BLaER1 treated with 17β-estradiol and CSF1 and Interleukin-3, amounts not matched to agents 10 nM and 100 nM (cell line): ENCODE measurements at regions not wholly inside any gene's neighbourhood (a gene's known extent, or its start where the extent isn't known, plus 50 kb on each side); places are given as distances from the start of the nearest gene placed in this dataset.

Source experiments
- H3K27ac ChIP-seq, 11 experiments: shearing (Covaris generic); formaldehyde crosslinking; 2 replicates each; pipeline ENCODE4 v1.8.1; 2022
- H3K27me3 ChIP-seq, 11 experiments: shearing (Covaris generic); formaldehyde crosslinking; 2 replicates each; pipeline ENCODE4 v1.8.1; 2022
- H3K36me3 ChIP-seq, 11 experiments: shearing (Covaris generic); formaldehyde crosslinking; 2 replicates each; pipeline ENCODE4 v1.8.1; 2022
- H3K4me1 ChIP-seq, 10 experiments: shearing (Covaris generic); formaldehyde crosslinking; 2 replicates each; pipeline ENCODE4 v1.8.1; 2022
- H3K4me2 ChIP-seq, 11 experiments: shearing (Covaris generic); formaldehyde crosslinking; 2 replicates each; pipeline ENCODE4 v1.8.1; 2022
- H3K4me3 ChIP-seq, 10 experiments: shearing (Covaris generic); formaldehyde crosslinking; 2 replicates each; pipeline ENCODE4 v1.8.1; 2022
- H3K9ac ChIP-seq, 11 experiments: shearing (Covaris generic); formaldehyde crosslinking; 2 replicates each; pipeline ENCODE4 v1.8.1; 2022
- H3K9me3 ChIP-seq, 11 experiments: shearing (Covaris generic); formaldehyde crosslinking; replicated peaks in 1 of 11; 2 replicates each; pipeline ENCODE4 v1.8.1; 2022
- H4K20me1 ChIP-seq, 11 experiments: shearing (Covaris generic); formaldehyde crosslinking; 2 replicates each; pipeline ENCODE4 v1.8.1; 2022
- Cebpa-rat ChIP-seq, 11 experiments: shearing (Covaris generic); IDR thresholded peaks; 2 replicates each; pipeline ENCODE4 v1.8.1; 2022

- no peak for TF ChIP-seq Cebpa-rat (IDR thresholded peaks at IDR 0.05)
- H3K4me3 ChIP-seq = no peak overlapping the region
- peaks cover 2 to 18% (median 7%) of the 10 kb centered on the region in 11 experiments; a peak in 16 of 22 replicates for H3K9me3 ChIP-seq
- no peak overlapping the region for H3K27ac ChIP-seq
- no peaks in the 10 kb centered on the region for H3K36me3 ChIP-seq
- H3K4me2 ChIP-seq = no peak overlapping the region
- H4K20me1 ChIP-seq = no peaks in the 10 kb centered on the region
- H3K9ac ChIP-seq = no peak overlapping the region
- H3K27me3 ChIP-seq = no peaks in the 10 kb centered on the region
- peaks cover 3 to 17% (median 12%) of the 10 kb centered on the region in 10 experiments; a peak in 17 of 20 replicates for H3K4me1 ChIP-seq
Measured at GRCh38 chr1:68785328-68785727, 288.4 kb upstream of the DEPDC1 start.

DNA sequence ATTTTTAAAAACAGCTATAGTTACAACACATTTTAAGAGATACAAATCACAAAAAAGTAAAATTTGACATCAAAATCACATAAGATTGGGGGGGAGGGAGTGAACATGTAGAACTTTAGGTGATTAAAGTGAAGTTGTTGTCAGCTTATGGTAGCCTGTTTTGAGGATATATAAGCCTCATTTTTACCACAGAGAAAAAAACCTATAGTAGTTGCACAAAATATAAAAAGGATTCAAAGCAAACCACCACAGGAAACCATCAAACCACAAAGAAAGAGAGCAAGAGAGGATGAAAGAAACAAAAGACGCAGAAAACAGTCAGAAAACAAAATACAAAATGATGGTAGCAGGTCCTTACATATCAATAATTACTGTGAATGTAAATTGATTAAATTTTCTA is 291.9 kb upstream of the DEPDC1 start:
- Histone ChIP-seq H4K20me1 (no peaks in the 10 kb centered on the region), H3K4me2 (peak overlapping the region; percentile 12 to 55 (median 35); a peak in 15 of 22 replicates), H3K9me3 (peaks cover 0 to 12% (median 0%) of the 10 kb centered on the region in 11 experiments; a peak in 4 of 22 replicates), H3K4me3 (no peak overlapping the region), H3K4me1 (peaks cover 3 to 17% (median 12%) of the 10 kb centered on the region in 10 experiments; a peak in 17 of 20 replicates), H3K36me3 (no peaks in the 10 kb centered on the region), H3K27ac (no peak overlapping the region), H3K9ac (no peak overlapping the region), H3K27me3 (no peaks in the 10 kb centered on the region)
- no peak for TF ChIP-seq Cebpa-rat (IDR thresholded peaks at IDR 0.05)

GRCh38 chr1:68791800-68792199 is 294.9 kb upstream of the DEPDC1 start:
- Histone ChIP-seq H3K9ac (no peak overlapping the region), H3K27me3 (no peaks in the 10 kb centered on the region), H3K4me1 (peaks cover 3 to 18% (median 15%) of the 10 kb centered on the region in 10 experiments; a peak in 18 of 20 replicates), H3K4me2 (no peak overlapping the region), H4K20me1 (no peaks in the 10 kb centered on the region), H3K4me3 (no peak overlapping the region), H3K36me3 (no peaks in the 10 kb centered on the region), H3K9me3 (peaks cover 0 to 1% (median 0%) of the 10 kb centered on the region in 11 experiments; a peak in 1 of 22 replicates), H3K27ac (no peak overlapping the region)
- TF ChIP-seq Cebpa-rat (IDR thresholded peaks at IDR 0.05) = no peak

DNA sequence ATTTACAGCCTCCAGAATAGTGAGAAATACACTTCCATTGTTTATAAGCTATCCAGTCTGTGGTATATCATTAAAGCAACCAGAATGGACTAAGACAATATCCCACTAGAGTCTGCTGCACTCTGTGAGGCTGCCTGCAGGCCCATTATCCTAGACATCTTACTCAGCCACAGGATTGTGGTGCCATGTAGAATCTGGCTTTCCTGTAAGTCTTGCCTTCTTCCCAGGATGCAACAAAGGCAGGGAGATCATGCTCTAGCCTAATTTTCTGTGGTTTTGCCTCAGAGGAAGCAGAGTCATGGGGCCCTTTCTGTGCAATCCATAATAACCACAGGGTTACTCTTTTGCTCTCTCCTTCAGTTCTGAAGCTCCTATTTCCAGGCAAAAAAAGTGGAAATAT is 299.1 kb upstream of the DEPDC1 start:
- Histone ChIP-seq H3K27ac (no peak overlapping the region), H3K4me2 (0 out of 22 replicates have a peak overlapping the region, but pooled peaks of 3 of the 11 experiments have one; percentile 1 to 5 (median 1)), H3K9me3 (no peaks in the 10 kb centered on the region), H3K4me1 (peaks cover 0 to 11% (median 0%) of the 10 kb centered on the region in 10 experiments; a peak in 3 of 20 replicates), H3K27me3 (no peaks in the 10 kb centered on the region), H4K20me1 (no peaks in the 10 kb centered on the region), H3K9ac (no peak overlapping the region), H3K4me3 (no peak overlapping the region), H3K36me3 (no peaks in the 10 kb centered on the region)
- TF ChIP-seq Cebpa-rat (IDR thresholded peaks at IDR 0.05) = no peak

- no peak for TF ChIP-seq Cebpa-rat (IDR thresholded peaks at IDR 0.05)
- H3K9ac ChIP-seq = no peak overlapping the region
- no peaks in the 10 kb centered on the region for H3K36me3 ChIP-seq
- H4K20me1 ChIP-seq = no peaks in the 10 kb centered on the region
- no peaks in the 10 kb centered on the region for H3K27me3 ChIP-seq
- no peak overlapping the region for H3K4me2 ChIP-seq
- H3K4me1 ChIP-seq = peaks cover 0 to 11% (median 0%) of the 10 kb centered on the region in 10 experiments; a peak in 3 of 20 replicates
- no peak overlapping the region for H3K4me3 ChIP-seq
- no peaks in the 10 kb centered on the region for H3K9me3 ChIP-seq
- H3K27ac ChIP-seq = no peak overlapping the region
Measured at GRCh38 chr1:68796888-68797287, 300.0 kb upstream of the DEPDC1 start.

GRCh38 chr1:68798071-68798470 is 301.2 kb upstream of the DEPDC1 start:
- no peaks in the 10 kb centered on the region for H3K27me3 ChIP-seq
- peaks cover 0 to 11% (median 0%) of the 10 kb centered on the region in 10 experiments; a peak in 3 of 20 replicates for H3K4me1 ChIP-seq
- no peak overlapping the region for H3K4me3 ChIP-seq
- H3K9me3 ChIP-seq = no peaks in the 10 kb centered on the region
- no peak overlapping the region for H3K27ac ChIP-seq
- H3K9ac ChIP-seq = no peak overlapping the region
- no peaks in the 10 kb centered on the region for H3K36me3 ChIP-seq
- no peak for TF ChIP-seq Cebpa-rat (IDR thresholded peaks at IDR 0.05)
- no peaks in the 10 kb centered on the region for H4K20me1 ChIP-seq
- H3K4me2 ChIP-seq = no peak overlapping the region

DNA sequence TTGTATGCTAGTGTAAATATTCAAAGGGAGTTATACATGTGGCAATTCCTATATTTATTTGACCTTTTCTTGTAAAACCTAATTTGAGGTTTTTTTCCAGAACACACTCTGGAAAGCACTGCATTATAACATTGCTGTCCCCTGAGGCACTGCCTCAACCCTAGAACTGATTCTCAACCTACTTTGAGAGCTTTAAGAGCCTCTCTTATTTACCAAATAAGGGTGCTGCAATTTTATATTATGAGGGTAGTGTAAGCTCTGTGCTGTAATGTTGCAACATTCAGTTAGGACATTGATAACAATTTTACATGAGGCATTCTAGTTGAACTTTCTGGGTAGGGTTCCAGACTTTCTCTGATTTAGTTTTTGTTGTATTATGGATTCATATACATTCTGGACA is 302.2 kb upstream of the DEPDC1 start:
- no peaks in the 10 kb centered on the region for H3K9me3 ChIP-seq
- TF ChIP-seq Cebpa-rat (IDR thresholded peaks at IDR 0.05) = no peak

DNA sequence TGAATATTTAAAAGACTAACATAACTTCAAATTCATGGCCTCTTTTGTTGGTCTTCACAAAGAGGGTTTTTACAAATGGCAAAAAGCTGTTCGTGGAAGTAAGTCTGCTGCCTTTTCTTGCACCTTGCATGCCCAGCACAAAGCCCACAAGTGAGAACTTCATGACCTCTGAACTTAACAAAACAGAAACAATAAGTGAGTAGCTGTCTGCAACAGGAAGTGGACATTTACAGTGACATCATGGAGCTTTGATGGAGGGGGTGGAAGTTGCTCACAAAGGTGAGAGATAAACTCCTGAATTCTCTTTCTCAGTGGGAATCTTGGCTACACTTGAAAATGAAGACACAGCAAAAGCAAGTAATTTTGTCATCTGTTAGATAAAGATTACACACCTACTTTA is 303.3 kb upstream of the DEPDC1 start:
- peaks cover 0 to 11% (median 0%) of the 10 kb centered on the region in 10 experiments; a peak in 3 of 20 replicates for H3K4me1 ChIP-seq
- no peaks in the 10 kb centered on the region for H3K27me3 ChIP-seq
- TF ChIP-seq Cebpa-rat (IDR thresholded peaks at IDR 0.05) = no peak
- no peak overlapping the region for H3K4me2 ChIP-seq
- no peaks in the 10 kb centered on the region for H3K36me3 ChIP-seq
- no peak overlapping the region for H3K4me3 ChIP-seq
- H4K20me1 ChIP-seq = no peaks in the 10 kb centered on the region
- no peak overlapping the region for H3K27ac ChIP-seq
- H3K9ac ChIP-seq = no peak overlapping the region
- H3K9me3 ChIP-seq = no peaks in the 10 kb centered on the region

More for the DNA sequence above, 302.2 kb upstream of the DEPDC1 start:
- no peaks in the 10 kb centered on the region for H3K36me3 ChIP-seq
- H3K4me3 ChIP-seq = no peak overlapping the region
- H4K20me1 ChIP-seq = no peaks in the 10 kb centered on the region
- H3K4me2 ChIP-seq = no peak overlapping the region
- no peak overlapping the region for H3K27ac ChIP-seq
- no peaks in the 10 kb centered on the region for H3K27me3 ChIP-seq
- no peak overlapping the region for H3K9ac ChIP-seq
- peaks cover 0 to 11% (median 0%) of the 10 kb centered on the region in 10 experiments; a peak in 3 of 20 replicates for H3K4me1 ChIP-seq

GRCh38 chr1:68801440-68801839 is 304.6 kb upstream of the DEPDC1 start:
- Histone ChIP-seq H3K9ac (no peak overlapping the region), H3K36me3 (no peaks in the 10 kb centered on the region), H3K4me1 (peaks cover 0 to 4% (median 0%) of the 10 kb centered on the region in 10 experiments; a peak in 1 of 20 replicates), H3K4me3 (no peak overlapping the region), H3K27ac (no peak overlapping the region), H3K27me3 (no peaks in the 10 kb centered on the region), H4K20me1 (no peaks in the 10 kb centered on the region), H3K9me3 (no peaks in the 10 kb centered on the region), H3K4me2 (no peak overlapping the region)
- no peak for TF ChIP-seq Cebpa-rat (IDR thresholded peaks at IDR 0.05)

DNA sequence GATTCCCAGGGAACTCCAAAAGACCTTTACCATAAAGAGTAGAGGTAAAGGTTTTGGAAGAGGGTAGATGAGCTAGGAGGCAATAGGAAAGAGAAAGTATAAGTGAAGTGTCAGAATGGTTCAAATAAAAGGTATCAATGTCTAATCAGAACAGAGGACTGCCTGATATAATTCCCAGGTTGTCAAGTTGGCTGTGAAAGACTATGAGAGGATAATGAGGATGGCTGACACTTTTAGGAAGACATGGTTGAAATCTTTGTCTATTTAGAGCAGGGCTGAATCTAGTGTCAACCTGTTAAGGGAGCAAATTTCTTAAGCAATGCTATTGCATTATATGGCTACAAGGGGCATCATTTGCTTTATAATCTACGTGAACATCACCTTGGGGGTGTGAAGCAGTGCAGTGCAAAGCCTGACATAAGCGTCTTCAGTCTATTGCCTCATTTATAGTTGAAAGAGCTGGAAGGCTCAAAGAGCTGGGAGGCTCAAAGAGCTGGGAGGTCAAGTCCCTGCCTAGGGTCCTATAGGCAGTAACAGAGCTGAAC is 308.3 kb upstream of the DEPDC1 start:
- no peaks in the 10 kb centered on the region for H3K9me3 ChIP-seq
- no peak for TF ChIP-seq Cebpa-rat (IDR thresholded peaks at IDR 0.05)

More for the DNA sequence above, 308.3 kb upstream of the DEPDC1 start:
- H3K27me3 ChIP-seq = no peaks in the 10 kb centered on the region
- no peaks in the 10 kb centered on the region for H4K20me1 ChIP-seq
- H3K9ac ChIP-seq = no peak overlapping the region
- peaks cover 0 to 5% (median 0%) of the 10 kb centered on the region in 10 experiments; a peak in 1 of 20 replicates for H3K4me1 ChIP-seq
- no peaks in the 10 kb centered on the region for H3K36me3 ChIP-seq
- no peak overlapping the region for H3K27ac ChIP-seq
- no peak overlapping the region for H3K4me3 ChIP-seq
- no peak overlapping the region for H3K4me2 ChIP-seq
